ENCODE measurements at regions not wholly inside any gene's neighbourhood (a gene's known extent, or its start where the extent isn't known, plus 50 kb on each side); places are given as distances from the start of the nearest gene placed in this dataset.
"Not testable (repeated sequence)": the region's sequence is repeated elsewhere in the genome, so short reads cannot be mapped to it uniquely, and the experiment has no call there.

- no peak for DNase-seq
These were observed 96.2 kb downstream of the VCPKMT start for GRCh38 chr14:50020184-50020583.

GRCh38 chr14:50020799-50021198 lies 95.6 kb downstream of the VCPKMT start:
- DNase-seq: no peak

- peak in 1 of 2 donors; percentile 52 for DNase-seq
These were observed 94.9 kb downstream of the VCPKMT start for GRCh38 chr14:50021261-50022031.

GRCh38 chr14:50022661-50023060 lies 93.7 kb downstream of the VCPKMT start:
- DNase-seq: no peak

GRCh38 chr14:50023671-50024490 lies 92.5 kb downstream of the VCPKMT start:
- no peak for DNase-seq

- DNase-seq: no peak
These were observed 91.3 kb downstream of the VCPKMT start for GRCh38 chr14:50025073-50025472.

- DNase-seq: no peak
These were observed 90.6 kb downstream of the VCPKMT start for GRCh38 chr14:50025776-50026175.

- no peak for DNase-seq
These were observed 90.0 kb downstream of the VCPKMT start for GRCh38 chr14:50026396-50026795.

- DNase-seq: no peak
These were observed 88.6 kb downstream of the VCPKMT start for GRCh38 chr14:50027816-50028215.

- DNase-seq: no peak
These were observed 87.9 kb downstream of the VCPKMT start for GRCh38 chr14:50028458-50028857.

- peak; percentile 62 to 74 for DNase-seq
These were observed 86.3 kb downstream of the VCPKMT start for GRCh38 chr14:50030036-50030435.

- peak; percentile 45 to 80 for DNase-seq
These were observed 85.5 kb downstream of the VCPKMT start for GRCh38 chr14:50030911-50031310.

- DNase-seq: peak; percentile 73 to 86
These were observed 84.6 kb downstream of the VCPKMT start for GRCh38 chr14:50031602-50032313.

- DNase-seq: not testable (repeated sequence)
These were observed 83.8 kb downstream of the VCPKMT start for GRCh38 chr14:50032462-50033167.

GRCh38 chr14:50035214-50035613 lies 81.2 kb downstream of the VCPKMT start:
- DNase-seq: no peak

GRCh38 chr14:50036211-50036610 lies 80.2 kb downstream of the VCPKMT start:
- DNase-seq: no peak

- no peak for DNase-seq
These were observed 79.7 kb downstream of the VCPKMT start for GRCh38 chr14:50036637-50037036.

GRCh38 chr14:50037240-50037639 lies 79.1 kb downstream of the VCPKMT start:
- DNase-seq: no peak

GRCh38 chr14:50037852-50038251 lies 78.5 kb downstream of the VCPKMT start:
- DNase-seq: peak; percentile 88 to 97

GRCh38 chr14:50038398-50039119 lies 77.8 kb downstream of the VCPKMT start:
- peak; percentile 98 to 100 for DNase-seq

GRCh38 chr14:50039120-50039517 lies 77.3 kb downstream of the VCPKMT start:
- DNase-seq: no peak
